HFF-Myc (cell line): ENCODE measurements at regions not wholly inside any gene's neighbourhood (a gene's known extent, or its start where the extent isn't known, plus 50 kb on each side); places are given as distances from the start of the nearest gene placed in this dataset.

ENCODE experiments used
- DNase-seq: peaks from one replicate; pipeline ENCODE4 v3.0.0-alpha.2; 2011; ENCODE audit warnings: low read depth; ENCODE audit errors: extremely low read depth
- H3K4me3 ChIP-seq: replicated peaks from 2 replicates; pipeline ENCODE4 v1.5.1; 2011; ENCODE audit warnings: low read depth, mild to moderate bottlenecking, control low read depth, low read length
- TF ChIP-seq, protein P1 (sequence below): IDR thresholded peaks from 2 replicates; pipeline ENCODE4 v1.5.1; 2012; ENCODE audit warnings: mild to moderate bottlenecking, low read depth, low read length, control low read depth; ENCODE audit errors: missing control alignments

DNA sequence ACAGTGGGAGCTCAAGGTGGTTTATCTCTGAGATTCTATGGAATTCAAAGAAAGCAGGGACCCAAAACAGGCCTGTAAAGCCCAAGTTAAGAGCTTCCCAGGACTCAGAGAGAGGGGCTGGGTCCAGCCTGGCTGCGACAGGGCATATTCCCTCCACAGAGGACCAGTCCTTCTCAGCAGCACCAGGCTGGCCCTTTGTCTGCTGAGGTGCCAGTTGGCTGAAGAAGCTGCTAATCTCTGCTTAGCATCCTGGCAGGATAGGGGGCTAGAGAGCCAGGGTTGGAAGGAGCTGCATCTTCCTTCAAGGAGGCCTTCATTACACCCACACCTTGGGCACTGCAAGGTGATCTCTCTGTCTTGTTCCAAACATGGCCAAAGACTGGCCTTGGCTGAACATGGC is 68.3 kb upstream of the TUNAR start:
- H3K4me3 ChIP-seq = no peak overlapping the region
- TF ChIP-seq, protein P1, sequence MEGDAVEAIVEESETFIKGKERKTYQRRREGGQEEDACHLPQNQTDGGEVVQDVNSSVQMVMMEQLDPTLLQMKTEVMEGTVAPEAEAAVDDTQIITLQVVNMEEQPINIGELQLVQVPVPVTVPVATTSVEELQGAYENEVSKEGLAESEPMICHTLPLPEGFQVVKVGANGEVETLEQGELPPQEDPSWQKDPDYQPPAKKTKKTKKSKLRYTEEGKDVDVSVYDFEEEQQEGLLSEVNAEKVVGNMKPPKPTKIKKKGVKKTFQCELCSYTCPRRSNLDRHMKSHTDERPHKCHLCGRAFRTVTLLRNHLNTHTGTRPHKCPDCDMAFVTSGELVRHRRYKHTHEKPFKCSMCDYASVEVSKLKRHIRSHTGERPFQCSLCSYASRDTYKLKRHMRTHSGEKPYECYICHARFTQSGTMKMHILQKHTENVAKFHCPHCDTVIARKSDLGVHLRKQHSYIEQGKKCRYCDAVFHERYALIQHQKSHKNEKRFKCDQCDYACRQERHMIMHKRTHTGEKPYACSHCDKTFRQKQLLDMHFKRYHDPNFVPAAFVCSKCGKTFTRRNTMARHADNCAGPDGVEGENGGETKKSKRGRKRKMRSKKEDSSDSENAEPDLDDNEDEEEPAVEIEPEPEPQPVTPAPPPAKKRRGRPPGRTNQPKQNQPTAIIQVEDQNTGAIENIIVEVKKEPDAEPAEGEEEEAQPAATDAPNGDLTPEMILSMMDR = no peak
- no peak for DNase-seq

DNA sequence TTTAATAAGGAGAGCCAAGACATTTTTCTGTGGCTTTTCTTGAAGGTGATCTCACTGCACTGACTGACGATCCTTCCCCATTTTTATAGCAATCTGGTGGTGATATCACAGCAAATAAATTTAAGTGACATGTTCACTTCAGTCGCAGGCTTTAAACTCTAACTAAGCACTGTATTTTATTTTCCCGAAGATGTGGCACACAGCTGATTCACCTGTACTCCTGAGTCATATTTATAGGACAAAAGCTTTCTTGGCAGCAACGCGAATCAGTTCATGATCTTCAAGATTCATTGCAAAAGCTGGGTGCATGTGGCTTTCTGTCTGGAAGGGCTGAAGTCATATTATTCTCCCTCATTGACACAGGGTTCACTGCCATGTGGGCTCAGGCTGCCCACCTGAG is 79.8 kb upstream of the TUNAR start:
- TF ChIP-seq, protein P1 = no peak
- no peak overlapping the region for H3K4me3 ChIP-seq
- DNase-seq = no peak

DNA sequence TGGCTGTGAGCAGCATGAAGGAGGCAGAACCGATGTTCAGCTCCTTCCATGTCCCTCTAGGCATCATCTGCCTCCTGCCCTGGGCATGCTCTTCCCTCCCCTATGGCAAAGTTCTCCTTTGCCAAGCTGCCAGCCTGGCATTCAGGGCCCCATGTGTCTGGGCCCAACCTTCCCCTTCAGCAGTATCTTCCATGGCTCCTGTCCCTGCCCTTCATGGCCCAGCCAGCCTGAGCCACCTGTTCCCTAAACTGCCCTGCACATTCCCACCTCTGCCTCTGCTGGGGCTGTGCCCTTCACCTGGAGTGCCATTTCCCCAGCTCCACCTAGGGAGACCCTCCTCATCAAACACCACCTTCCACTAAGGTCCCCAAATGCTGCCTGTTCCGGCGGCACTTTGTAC is 74.0 kb upstream of the TCL1A start:
- DNase-seq = no peak
- H3K4me3 ChIP-seq = no peak overlapping the region
- TF ChIP-seq, protein P1 = no peak

DNA sequence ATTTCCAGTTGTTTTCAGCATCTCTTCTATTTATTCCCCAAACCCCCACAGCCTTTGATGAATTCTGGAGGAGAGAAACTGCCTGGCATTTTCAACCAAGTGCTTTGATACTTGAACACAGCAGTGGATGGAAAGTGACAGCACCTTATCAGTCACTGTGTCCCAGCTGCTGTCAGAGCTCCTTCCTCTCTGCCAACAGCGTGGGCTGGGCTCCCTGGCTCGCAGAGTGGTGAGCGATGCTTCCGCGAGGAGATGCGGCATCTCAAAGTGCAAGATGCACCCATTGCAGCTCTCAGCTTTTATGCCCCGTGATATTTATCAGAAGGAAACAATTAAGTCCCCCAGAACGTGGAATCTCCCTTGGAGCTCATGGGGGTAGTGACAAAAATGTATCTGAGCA is 72.6 kb upstream of the TCL1A start:
- DNase-seq = no peak
- H3K4me3 ChIP-seq = no peak overlapping the region
- TF ChIP-seq, protein P1 = no peak

DNA sequence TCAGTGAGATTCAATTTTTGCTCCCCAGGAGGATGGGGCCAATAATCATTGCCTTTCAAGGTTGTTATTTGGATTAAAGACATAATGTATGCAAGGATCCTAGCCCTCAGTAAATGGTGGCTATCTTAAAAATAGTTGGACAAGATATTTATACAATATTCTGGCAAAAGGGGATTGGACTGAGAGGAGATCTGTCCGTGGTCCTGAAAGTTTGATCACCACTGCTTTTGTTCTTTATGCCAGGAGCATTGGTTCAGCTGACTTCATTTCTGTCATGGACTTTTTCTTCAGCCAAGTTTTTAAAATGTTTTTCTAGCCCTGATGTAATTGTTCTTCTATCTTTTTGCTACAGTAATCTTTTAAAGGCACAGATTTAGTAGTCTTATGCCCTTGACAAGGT is 70.2 kb upstream of the TCL1A start:
- H3K4me3 ChIP-seq = no peak overlapping the region
- DNase-seq = no peak
- TF ChIP-seq, protein P1 = no peak

DNA sequence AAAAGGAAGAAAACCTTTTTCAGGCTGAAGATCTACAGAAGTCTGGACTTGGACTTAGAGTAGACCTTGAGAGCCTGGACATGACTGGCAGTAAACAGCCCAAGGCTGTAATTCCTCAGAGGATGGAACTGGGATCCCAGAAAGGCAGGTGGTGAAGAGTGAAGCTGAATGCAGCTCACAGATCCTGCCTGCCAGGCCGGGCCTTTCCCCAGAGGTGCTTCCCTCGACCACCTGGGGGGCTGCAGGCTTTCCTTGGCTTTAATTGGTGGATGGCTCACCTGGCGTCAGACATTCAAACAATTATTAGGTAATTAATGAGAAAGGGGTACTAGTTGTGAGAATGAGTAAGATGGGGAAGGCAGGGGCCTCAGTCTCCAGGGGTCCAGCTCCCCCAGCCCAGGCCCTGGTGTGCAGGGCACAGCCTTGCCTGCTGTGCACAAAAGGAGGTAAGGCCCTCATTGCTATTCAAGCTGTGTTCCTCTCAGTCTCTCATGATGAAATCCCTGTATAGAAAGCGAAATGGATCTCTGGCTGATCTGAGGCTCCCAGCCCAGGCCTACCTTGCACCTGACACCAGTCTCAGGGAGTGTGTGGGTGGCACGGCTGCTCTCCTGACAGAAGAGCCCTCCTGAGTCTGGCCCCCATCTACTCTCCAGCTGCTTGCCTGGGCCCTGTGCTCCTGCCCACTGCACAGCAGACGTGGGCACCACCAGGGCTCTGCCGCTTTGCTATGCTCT is 63.0 kb upstream of the TCL1A start:
- DNase-seq = no peak
- TF ChIP-seq, protein P1 = no peak
- H3K4me3 ChIP-seq = no peak overlapping the region
